ENCODE measurements at regions not wholly inside any gene's neighbourhood (a gene's known extent, or its start where the extent isn't known, plus 50 kb on each side); places are given as distances from the start of the nearest gene placed in this dataset.

GRCh38 chr13:109680930-109681329 is 105.5 kb downstream of the IRS2 start:
- Histone ChIP-seq H3K27me3 (ENCODE audit: insufficient read depth, low read length) (no peaks in the 10 kb centered on the region), H3K9me3 (ENCODE audit: low read depth, low read length) (no peaks in the 10 kb centered on the region), H3K4me1 (ENCODE audit: insufficient read depth, low read length) (no peaks in the 10 kb centered on the region), H3K4me3 (ENCODE audit: low read length) (no peak overlapping the region)

GRCh38 chr13:109680288-109680687 is 106.1 kb downstream of the IRS2 start:
- H3K4me1 ChIP-seq (ENCODE audit: insufficient read depth, low read length) = no peaks in the 10 kb centered on the region
- H3K27me3 ChIP-seq (ENCODE audit: insufficient read depth, low read length) = no peaks in the 10 kb centered on the region
- H3K9me3 ChIP-seq (ENCODE audit: low read depth, low read length) = no peaks in the 10 kb centered on the region
- no peak overlapping the region for H3K4me3 ChIP-seq (ENCODE audit: low read length)

- no peaks in the 10 kb centered on the region for H3K27me3 ChIP-seq (ENCODE audit: insufficient read depth, low read length)
- H3K4me3 ChIP-seq (ENCODE audit: low read length) = no peak overlapping the region
- H3K9me3 ChIP-seq (ENCODE audit: low read depth, low read length) = no peaks in the 10 kb centered on the region
- no peaks in the 10 kb centered on the region for H3K4me1 ChIP-seq (ENCODE audit: insufficient read depth, low read length)
Observed at GRCh38 chr13:109678459-109678858, 107.9 kb downstream of the IRS2 start.

GRCh38 chr13:109677206-109677605 is 109.2 kb downstream of the IRS2 start:
- Histone ChIP-seq H3K27me3 (ENCODE audit: insufficient read depth, low read length) (no peaks in the 10 kb centered on the region), H3K9me3 (ENCODE audit: low read depth, low read length) (no peaks in the 10 kb centered on the region), H3K4me1 (ENCODE audit: insufficient read depth, low read length) (no peaks in the 10 kb centered on the region), H3K4me3 (ENCODE audit: low read length) (no peak overlapping the region)

- Histone ChIP-seq H3K4me3 (ENCODE audit: low read length) (no peak overlapping the region), H3K4me1 (ENCODE audit: insufficient read depth, low read length) (no peaks in the 10 kb centered on the region), H3K9me3 (ENCODE audit: low read depth, low read length) (no peaks in the 10 kb centered on the region), H3K27me3 (ENCODE audit: insufficient read depth, low read length) (no peaks in the 10 kb centered on the region)
Observed at GRCh38 chr13:109673477-109673876, 112.9 kb downstream of the IRS2 start.

GRCh38 chr13:109672545-109672944 is 113.8 kb downstream of the IRS2 start:
- peaks cover 7% of the 10 kb centered on the region for H3K4me1 ChIP-seq (ENCODE audit: insufficient read depth, low read length)
- H3K9me3 ChIP-seq (ENCODE audit: low read depth, low read length) = no peaks in the 10 kb centered on the region
- H3K4me3 ChIP-seq (ENCODE audit: low read length) = no peak overlapping the region
- H3K27me3 ChIP-seq (ENCODE audit: insufficient read depth, low read length) = no peaks in the 10 kb centered on the region

GRCh38 chr13:109671919-109672318 is 114.5 kb downstream of the IRS2 start:
- no peaks in the 10 kb centered on the region for H3K27me3 ChIP-seq (ENCODE audit: insufficient read depth, low read length)
- peaks cover 7% of the 10 kb centered on the region for H3K4me1 ChIP-seq (ENCODE audit: insufficient read depth, low read length)
- no peaks in the 10 kb centered on the region for H3K9me3 ChIP-seq (ENCODE audit: low read depth, low read length)
- H3K4me3 ChIP-seq (ENCODE audit: low read length) = no peak overlapping the region

- H3K9me3 ChIP-seq (ENCODE audit: low read depth, low read length) = no peaks in the 10 kb centered on the region
- H3K4me1 ChIP-seq (ENCODE audit: insufficient read depth, low read length) = peaks cover 7% of the 10 kb centered on the region
- H3K27me3 ChIP-seq (ENCODE audit: insufficient read depth, low read length) = no peaks in the 10 kb centered on the region
- H3K4me3 ChIP-seq (ENCODE audit: low read length) = no peak overlapping the region
Observed at GRCh38 chr13:109670776-109671175, 115.6 kb downstream of the IRS2 start.

GRCh38 chr13:109669956-109670355 is 116.4 kb downstream of the IRS2 start:
- Histone ChIP-seq H3K4me1 (ENCODE audit: insufficient read depth, low read length) (peaks cover 7% of the 10 kb centered on the region), H3K27me3 (ENCODE audit: insufficient read depth, low read length) (no peaks in the 10 kb centered on the region), H3K4me3 (ENCODE audit: low read length) (no peak overlapping the region), H3K9me3 (ENCODE audit: low read depth, low read length) (no peaks in the 10 kb centered on the region)

GRCh38 chr13:109669234-109669612 is 117.2 kb downstream of the IRS2 start:
- peaks cover 7% of the 10 kb centered on the region for H3K4me1 ChIP-seq (ENCODE audit: insufficient read depth, low read length)
- H3K4me3 ChIP-seq (ENCODE audit: low read length) = no peak overlapping the region
- no peaks in the 10 kb centered on the region for H3K27me3 ChIP-seq (ENCODE audit: insufficient read depth, low read length)
- H3K9me3 ChIP-seq (ENCODE audit: low read depth, low read length) = no peaks in the 10 kb centered on the region

GRCh38 chr13:109668433-109669233 is 117.8 kb downstream of the IRS2 start:
- Histone ChIP-seq H3K4me1 (ENCODE audit: insufficient read depth, low read length) (peaks cover 7% of the 10 kb centered on the region), H3K4me3 (ENCODE audit: low read length) (no peak overlapping the region), H3K9me3 (ENCODE audit: low read depth, low read length) (no peaks in the 10 kb centered on the region), H3K27me3 (ENCODE audit: insufficient read depth, low read length) (no peaks in the 10 kb centered on the region)

- H3K4me3 ChIP-seq (ENCODE audit: low read length) = no peak overlapping the region
Observed at GRCh38 chr13:109667807-109668291, 118.5 kb downstream of the IRS2 start.

GRCh38 chr13:109667056-109667455 is 119.3 kb downstream of the IRS2 start:
- no peaks in the 10 kb centered on the region for H3K9me3 ChIP-seq (ENCODE audit: low read depth, low read length)
- H3K27me3 ChIP-seq (ENCODE audit: insufficient read depth, low read length) = no peaks in the 10 kb centered on the region

More at GRCh38 chr13:109667807-109668291, 118.5 kb downstream of the IRS2 start:
- Histone ChIP-seq H3K9me3 (ENCODE audit: low read depth, low read length) (no peaks in the 10 kb centered on the region), H3K27me3 (ENCODE audit: insufficient read depth, low read length) (no peaks in the 10 kb centered on the region), H3K4me1 (ENCODE audit: insufficient read depth, low read length) (peaks cover 7% of the 10 kb centered on the region)

GRCh38 chr13:109666656-109667055 is 119.7 kb downstream of the IRS2 start:
- no peaks in the 10 kb centered on the region for H3K9me3 ChIP-seq (ENCODE audit: low read depth, low read length)
- H3K4me3 ChIP-seq (ENCODE audit: low read length) = no peak overlapping the region

More at GRCh38 chr13:109667056-109667455, 119.3 kb downstream of the IRS2 start:
- H3K4me3 ChIP-seq (ENCODE audit: low read length) = no peak overlapping the region
- peaks cover 7% of the 10 kb centered on the region for H3K4me1 ChIP-seq (ENCODE audit: insufficient read depth, low read length)

GRCh38 chr13:109665781-109666249 is 120.6 kb downstream of the IRS2 start:
- H3K9me3 ChIP-seq (ENCODE audit: low read depth, low read length) = no peaks in the 10 kb centered on the region
- H3K27me3 ChIP-seq (ENCODE audit: insufficient read depth, low read length) = no peaks in the 10 kb centered on the region
- peaks cover 7% of the 10 kb centered on the region for H3K4me1 ChIP-seq (ENCODE audit: insufficient read depth, low read length)
- H3K4me3 ChIP-seq (ENCODE audit: low read length) = no peak overlapping the region

More at GRCh38 chr13:109666656-109667055, 119.7 kb downstream of the IRS2 start:
- H3K27me3 ChIP-seq (ENCODE audit: insufficient read depth, low read length) = no peaks in the 10 kb centered on the region
- peaks cover 7% of the 10 kb centered on the region for H3K4me1 ChIP-seq (ENCODE audit: insufficient read depth, low read length)

GRCh38 chr13:109665240-109665639 is 121.1 kb downstream of the IRS2 start:
- peaks cover 7% of the 10 kb centered on the region for H3K4me1 ChIP-seq (ENCODE audit: insufficient read depth, low read length)
- no peak overlapping the region for H3K4me3 ChIP-seq (ENCODE audit: low read length)
- no peaks in the 10 kb centered on the region for H3K9me3 ChIP-seq (ENCODE audit: low read depth, low read length)
- no peaks in the 10 kb centered on the region for H3K27me3 ChIP-seq (ENCODE audit: insufficient read depth, low read length)

All from mononuclear cell (primary cell).